Keratinocyte (primary cell): ENCODE measurements at regions not wholly inside any gene's neighbourhood (a gene's known extent, or its start where the extent isn't known, plus 50 kb on each side); places are given as distances from the start of the nearest gene placed in this dataset.

ENCODE experiments used
- DNase-seq: peaks from one replicate; pipeline ENCODE4 v3.0.0-alpha.2; 2011; ENCODE audit warnings: low read depth, missing footprints, low spot score
- FAIRE-seq: peaks from 2 replicates; lab custom pipeline; 2011; peaks lifted over from hg19 to GRCh38; lab: Jason Lieb, UNC
- H2AFZ ChIP-seq: 2 replicates; pipeline ENCODE4 v1.6.0; 2012; ENCODE audit warnings: low read length, control low read depth, inconsistent platforms; ENCODE audit not compliant: control insufficient read depth
- H3K27ac ChIP-seq: 2 replicates; pipeline ENCODE4 v1.5.1; 2011; ENCODE audit warnings: low read length; ENCODE audit not compliant: control insufficient read depth, insufficient read depth
- H3K27me3 ChIP-seq: 3 replicates; pipeline ENCODE4 v1.6.0; 2011; ENCODE audit warnings: low read length; ENCODE audit not compliant: control insufficient read depth, insufficient read depth; ENCODE audit errors: extremely low read depth
- H3K36me3 ChIP-seq, 2 experiments: 2 replicates in 1 of 2; 3 replicates in 1 of 2; pipeline ENCODE4 v1.5.1; 2011; ENCODE audit warnings: low read length in 2 of 2, mild to moderate bottlenecking in 1 of 2; ENCODE audit not compliant: control insufficient read depth in 2 of 2, insufficient read depth in 2 of 2; ENCODE audit errors: extremely low read depth in 1 of 2
- H3K4me1 ChIP-seq: 3 replicates; pipeline ENCODE4 v1.5.1; 2011; ENCODE audit warnings: low read length; ENCODE audit not compliant: control insufficient read depth, insufficient read depth; ENCODE audit errors: extremely low read depth
- H3K4me2 ChIP-seq: 3 replicates; pipeline ENCODE4 v1.6.0; 2011; ENCODE audit warnings: low read depth, low read length; ENCODE audit not compliant: control insufficient read depth, insufficient read depth; ENCODE audit errors: extremely low read depth
- H3K4me3 ChIP-seq, 3 experiments: fragments of 200-600 bp in 1 of 3; sonication (generic) in 1 of 3; 2 replicates in 2 of 3; 3 replicates in 1 of 3; pipeline ENCODE4 v1.5.1; 2011 to 2016; ENCODE audit warnings: low read length in 3 of 3, mild to moderate bottlenecking in 3 of 3, control low read depth in 2 of 3, inconsistent platforms in 1 of 3, low read depth in 1 of 3, mixed read lengths in 1 of 3, mixed run types in 1 of 3, moderate library complexity in 1 of 3; ENCODE audit not compliant: control insufficient read depth in 2 of 3, insufficient read depth in 2 of 3; ENCODE audit errors: extremely low read depth in 1 of 3
- H3K79me2 ChIP-seq: 2 replicates; pipeline ENCODE4 v1.6.0; 2012; ENCODE audit warnings: low read length; ENCODE audit not compliant: control insufficient read depth, insufficient read depth
- H3K9ac ChIP-seq: 3 replicates; pipeline ENCODE4 v1.6.0; 2011; ENCODE audit warnings: low read length; ENCODE audit not compliant: control insufficient read depth, insufficient read depth; ENCODE audit errors: extremely low read depth
- H3K9me1 ChIP-seq: 3 replicates; pipeline ENCODE4 v1.6.0; 2011; ENCODE audit warnings: low read length; ENCODE audit not compliant: control insufficient read depth, insufficient read depth; ENCODE audit errors: extremely low read depth
- H3K9me3 ChIP-seq: 2 replicates; pipeline ENCODE4 v1.5.1; 2012; ENCODE audit warnings: low read depth, low read length; ENCODE audit not compliant: control insufficient read depth
- H4K20me1 ChIP-seq: 3 replicates; pipeline ENCODE4 v1.6.0; 2011; ENCODE audit warnings: low read length; ENCODE audit not compliant: control insufficient read depth, insufficient read depth; ENCODE audit errors: extremely low read depth
- EZH2 ChIP-seq: IDR thresholded peaks from one replicate; pipeline ENCODE4 v1.6.1; 2012; ENCODE audit warnings: inconsistent platforms, mild to moderate bottlenecking, low read length, moderate library complexity
- dilution Hi-C: fragments of 300-500 bp; cut with MboI; formaldehyde crosslinking; loops from one replicate; pipeline ENCODE4 v1.7.0; 2020; ENCODE audit warnings: low sequenced_read_pairs; ENCODE audit not compliant: extremely low pct_ligation_motif_present
- TF ChIP-seq, protein P1 (sequence below), 3 experiments: IDR thresholded peaks in 1 of 3; conservative IDR thresholded peaks in 1 of 3; optimal IDR thresholded peaks in 1 of 3; 2 replicates in 2 of 3; 3 replicates in 1 of 3; pipeline versions ENCODE3 to v1.5.1; 2011; ENCODE audit warnings: low read length in 3 of 3, mild to moderate bottlenecking in 3 of 3, moderate library complexity in 2 of 3, control low read depth in 1 of 3, inconsistent platforms in 1 of 3; ENCODE audit not compliant: insufficient read depth in 2 of 3; ENCODE audit errors: extremely low read depth in 1 of 3

DNA sequence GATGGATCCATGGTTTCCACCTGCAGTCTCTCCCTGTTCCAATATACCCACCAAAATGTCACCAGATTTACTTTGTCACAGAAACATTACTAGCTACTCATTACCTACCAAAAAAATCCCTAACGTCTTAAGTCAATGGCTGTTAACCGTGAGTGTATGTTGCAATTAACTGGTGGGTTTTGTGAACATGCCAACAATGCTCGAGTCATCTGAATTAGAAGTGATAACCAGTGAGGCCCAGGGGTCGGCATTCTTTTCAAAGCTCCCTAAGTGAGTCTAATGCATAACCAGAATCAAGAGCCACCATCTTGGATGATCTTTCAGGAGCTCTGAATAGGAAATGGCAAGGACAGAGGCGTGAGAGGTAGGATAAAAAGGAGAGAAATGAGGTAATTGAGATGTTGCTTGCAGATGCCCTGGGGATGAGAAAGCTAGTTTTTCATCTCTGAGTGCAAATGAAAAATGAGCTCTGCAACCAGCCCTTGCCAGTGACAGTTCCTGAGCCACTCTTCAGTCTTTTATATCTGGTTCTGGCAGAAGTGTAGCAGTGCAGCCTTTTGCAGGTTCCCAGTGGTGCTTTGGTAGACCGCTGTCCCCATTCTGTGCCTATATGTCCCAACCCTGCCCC lies 130.0 kb upstream of the RND3 start:
- Histone ChIP-seq H3K4me1 (peaks cover 41% of the 10 kb centered on the region), H3K9ac (no peak overlapping the region), H2AFZ (no peak overlapping the region), H3K4me2 (no peak overlapping the region), H3K9me3 (no peaks in the 10 kb centered on the region), H3K27me3 (no peaks in the 10 kb centered on the region), H4K20me1 (no peaks in the 10 kb centered on the region), H3K9me1 (no peaks in the 10 kb centered on the region), H3K36me3 (no peaks in the 10 kb centered on the region), H3K79me2 (no peaks in the 10 kb centered on the region), H3K27ac (no peak overlapping the region), H3K4me3 (no peak overlapping the region)
- TF ChIP-seq EZH2, result no peak
- TF ChIP-seq, protein P1, sequence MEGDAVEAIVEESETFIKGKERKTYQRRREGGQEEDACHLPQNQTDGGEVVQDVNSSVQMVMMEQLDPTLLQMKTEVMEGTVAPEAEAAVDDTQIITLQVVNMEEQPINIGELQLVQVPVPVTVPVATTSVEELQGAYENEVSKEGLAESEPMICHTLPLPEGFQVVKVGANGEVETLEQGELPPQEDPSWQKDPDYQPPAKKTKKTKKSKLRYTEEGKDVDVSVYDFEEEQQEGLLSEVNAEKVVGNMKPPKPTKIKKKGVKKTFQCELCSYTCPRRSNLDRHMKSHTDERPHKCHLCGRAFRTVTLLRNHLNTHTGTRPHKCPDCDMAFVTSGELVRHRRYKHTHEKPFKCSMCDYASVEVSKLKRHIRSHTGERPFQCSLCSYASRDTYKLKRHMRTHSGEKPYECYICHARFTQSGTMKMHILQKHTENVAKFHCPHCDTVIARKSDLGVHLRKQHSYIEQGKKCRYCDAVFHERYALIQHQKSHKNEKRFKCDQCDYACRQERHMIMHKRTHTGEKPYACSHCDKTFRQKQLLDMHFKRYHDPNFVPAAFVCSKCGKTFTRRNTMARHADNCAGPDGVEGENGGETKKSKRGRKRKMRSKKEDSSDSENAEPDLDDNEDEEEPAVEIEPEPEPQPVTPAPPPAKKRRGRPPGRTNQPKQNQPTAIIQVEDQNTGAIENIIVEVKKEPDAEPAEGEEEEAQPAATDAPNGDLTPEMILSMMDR (optimal IDR thresholded peaks at IDR 0.05 in 1 of 3, IDR thresholded peaks at IDR 0.05 in 1 of 3, conservative IDR thresholded peaks at IDR 0.05 in 1 of 3; ENCODE audit: extremely low read depth in 1 of 3, insufficient read depth in 2 of 3, low read length in 3 of 3), result no peak
- DNase-seq (no peak), FAIRE-seq (no peak)
- dilution Hi-C loops, result no loop called here

DNA sequence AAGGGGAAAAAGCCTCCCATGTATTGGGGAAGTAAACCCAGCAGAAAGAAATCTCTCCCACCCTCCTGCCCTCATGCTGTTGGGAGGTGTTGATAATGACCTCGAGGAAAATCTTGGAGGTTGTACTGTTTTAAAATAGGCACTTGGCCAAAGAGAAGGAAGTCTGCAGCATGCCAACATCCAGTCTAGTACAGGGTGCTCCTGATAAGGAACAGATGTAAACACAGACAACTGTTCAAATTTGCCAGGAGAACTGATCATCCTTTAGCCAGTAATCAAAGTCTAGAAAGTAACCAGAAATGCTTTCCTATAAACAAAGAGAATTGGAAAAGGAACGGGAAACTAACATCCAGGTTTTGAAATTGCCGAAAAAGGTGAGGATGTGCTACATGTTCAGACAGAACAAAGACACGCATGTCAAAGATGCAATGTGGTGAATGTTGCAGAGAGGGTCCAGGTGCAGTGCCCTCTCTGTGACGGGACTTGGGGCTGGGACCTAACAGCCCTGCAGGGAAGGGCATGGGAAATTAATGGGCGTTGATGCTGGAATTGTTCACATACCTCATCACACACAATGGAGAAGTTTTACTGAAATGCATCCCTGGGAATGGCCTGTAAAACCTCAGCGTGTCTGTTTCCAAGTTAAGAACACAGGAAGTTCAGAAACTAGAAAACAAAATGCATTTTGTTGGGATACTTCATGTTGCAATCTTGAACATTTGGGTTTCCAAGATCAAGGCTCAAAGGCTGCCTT lies 125.7 kb upstream of the RND3 start:
- Histone ChIP-seq H3K36me3 (no peaks in the 10 kb centered on the region), H3K4me2 (peak overlapping the region; percentile 49), H3K4me1 (peaks cover 10% of the 10 kb centered on the region), H3K9me1 (no peaks in the 10 kb centered on the region), H3K27me3 (no peaks in the 10 kb centered on the region), H3K79me2 (no peaks in the 10 kb centered on the region), H3K4me3 (no peak overlapping the region), H2AFZ (peak overlapping the region; percentile 70), H4K20me1 (no peaks in the 10 kb centered on the region), H3K27ac (no peak overlapping the region), H3K9ac (no peak overlapping the region), H3K9me3 (no peaks in the 10 kb centered on the region)
- DNase-seq (no peak), FAIRE-seq (peak; percentile 82)
- no peak for TF ChIP-seq EZH2
- TF ChIP-seq, protein P1 (optimal IDR thresholded peaks at IDR 0.05 in 1 of 3, IDR thresholded peaks at IDR 0.05 in 1 of 3, conservative IDR thresholded peaks at IDR 0.05 in 1 of 3; ENCODE audit: extremely low read depth in 1 of 3, insufficient read depth in 2 of 3, low read length in 3 of 3), result no peak
- dilution Hi-C loops, result no loop called here
